Upper lobe of left lung (tissue), 6 donors: ENCODE measurements at regions not wholly inside any gene's neighbourhood (a gene's known extent, or its start where the extent isn't known, plus 50 kb on each side); places are given as distances from the start of the nearest gene placed in this dataset.
A peak's percentile ranks its signal among the peaks of the same experiment; 100 is the strongest.

ENCODE experiments used
- ATAC-seq, 2 donors: fragments of 200-7000 bp; cut with Tn5 transposase; one replicate each; pipeline ENCODE4 v1.9.1; 2022; ENCODE audit warnings: mild to moderate bottlenecking in 2 of 2, moderate library complexity in 2 of 2; ENCODE audit not compliant: low FRiP score in 2 of 2
- DNase-seq, 2 donors: peaks; one replicate each; pipeline ENCODE4 v3.0.0-alpha.2; 2019 to 2020
- H3K27ac ChIP-seq, 4 donors: fragments of 200-600 bp; sonication (generic); one replicate each; pipeline ENCODE4 v1.5.1; 2016 to 2019
- H3K27me3 ChIP-seq, 4 donors: fragments of 200-600 bp; sonication (generic); one replicate each; pipeline ENCODE4 v1.5.1; 2017 to 2019
- H3K36me3 ChIP-seq, 4 donors: fragments of 200-600 bp; sonication (generic); one replicate each; pipeline ENCODE4 v1.5.1; 2016 to 2019
- H3K4me1 ChIP-seq, 4 donors: fragments of 200-600 bp; sonication (generic); one replicate each; pipeline ENCODE4 v1.5.1; 2018 to 2019
- H3K4me3 ChIP-seq, 4 donors: fragments of 200-600 bp; sonication (generic); one replicate each; pipeline ENCODE4 v1.5.1; 2017 to 2019; ENCODE audit warnings: mild to moderate bottlenecking in 2 of 4, moderate library complexity in 1 of 4
- H3K9me3 ChIP-seq, 4 donors: fragments of 200-600 bp; sonication (generic); one replicate each; pipeline ENCODE4 v1.5.1; 2018 to 2019
- EP300 ChIP-seq, 4 donors: sonication (generic); formaldehyde crosslinking; IDR thresholded peaks; one replicate each; pipeline ENCODE4 v1.5.1; 2017; ENCODE audit warnings: antibody characterized with exemption in 4 of 4, control low read depth in 2 of 4
- POLR2A ChIP-seq, 4 donors: fragments of 450-650 bp; IDR thresholded peaks; one replicate each; pipeline ENCODE4 v1.5.1; 2016 to 2017; ENCODE audit warnings: antibody characterized with exemption in 4 of 4, mild to moderate bottlenecking in 2 of 4
- POLR2AphosphoS5 ChIP-seq, 2 donors: sonication (generic); formaldehyde crosslinking; IDR thresholded peaks; one replicate each; pipeline ENCODE4 v1.5.1; 2017; ENCODE audit warnings: antibody characterized with exemption in 2 of 2
- WGBS, 2 donors: methylation state at CpG; one replicate each; pipeline ENCODE4 v1.1.5; 2017 to 2018; 5-methylcytosine and 5-hydroxymethylcytosine counted together
- TF ChIP-seq, protein P1 (sequence below), 6 experiments: fragments of 450-650 bp in 4 of 6; fragments of 200-600 bp in 2 of 6; sonication (generic) in 2 of 6; IDR thresholded peaks; one replicate each; pipeline ENCODE4 v1.5.1; 2016 to 2019; ENCODE audit warnings: antibody characterized with exemption in 6 of 6
- donor health status: DM: no; HTN: no; CAD: no; lungs with moderate emphysema.
- donor health status: DM: no; HTN: yes; CAD: no; lungs with severe emphysema.

DNA sequence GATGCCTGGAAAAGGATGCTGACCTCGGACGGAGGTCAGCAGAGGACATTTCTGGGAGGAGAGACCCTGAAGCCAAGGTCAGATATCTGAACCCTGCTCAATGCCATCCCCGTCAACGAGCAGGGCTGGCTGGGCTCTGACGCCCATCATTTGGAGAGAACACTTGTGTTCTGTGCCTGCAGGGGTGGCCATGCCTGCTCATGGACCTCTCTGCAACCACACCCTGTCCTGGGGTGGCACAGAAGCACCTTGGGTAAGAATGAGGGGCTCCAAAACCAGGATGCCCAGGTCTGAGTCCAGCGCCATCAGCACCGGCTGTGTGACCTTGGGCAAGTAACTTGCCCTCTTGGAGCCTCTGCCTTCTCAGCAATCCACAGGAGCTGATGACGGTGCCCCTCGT lies 293.7 kb upstream of the FOXF1 start:
- TF ChIP-seq POLR2A (IDR thresholded peaks at IDR 0.05) (no peak), EP300 (IDR thresholded peaks at IDR 0.05) (no peak), POLR2AphosphoS5 (IDR thresholded peaks at IDR 0.05) (no peak)
- TF ChIP-seq, protein P1, sequence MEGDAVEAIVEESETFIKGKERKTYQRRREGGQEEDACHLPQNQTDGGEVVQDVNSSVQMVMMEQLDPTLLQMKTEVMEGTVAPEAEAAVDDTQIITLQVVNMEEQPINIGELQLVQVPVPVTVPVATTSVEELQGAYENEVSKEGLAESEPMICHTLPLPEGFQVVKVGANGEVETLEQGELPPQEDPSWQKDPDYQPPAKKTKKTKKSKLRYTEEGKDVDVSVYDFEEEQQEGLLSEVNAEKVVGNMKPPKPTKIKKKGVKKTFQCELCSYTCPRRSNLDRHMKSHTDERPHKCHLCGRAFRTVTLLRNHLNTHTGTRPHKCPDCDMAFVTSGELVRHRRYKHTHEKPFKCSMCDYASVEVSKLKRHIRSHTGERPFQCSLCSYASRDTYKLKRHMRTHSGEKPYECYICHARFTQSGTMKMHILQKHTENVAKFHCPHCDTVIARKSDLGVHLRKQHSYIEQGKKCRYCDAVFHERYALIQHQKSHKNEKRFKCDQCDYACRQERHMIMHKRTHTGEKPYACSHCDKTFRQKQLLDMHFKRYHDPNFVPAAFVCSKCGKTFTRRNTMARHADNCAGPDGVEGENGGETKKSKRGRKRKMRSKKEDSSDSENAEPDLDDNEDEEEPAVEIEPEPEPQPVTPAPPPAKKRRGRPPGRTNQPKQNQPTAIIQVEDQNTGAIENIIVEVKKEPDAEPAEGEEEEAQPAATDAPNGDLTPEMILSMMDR (IDR thresholded peaks at IDR 0.05), result no peak
- ATAC-seq, result no peak
- no peak overlapping the region for H3K4me3 ChIP-seq
- no peaks in the 10 kb centered on the region for H3K9me3 ChIP-seq
- peaks cover 0 to 21% (median 9%) of the 10 kb centered on the region in 4 donors for H3K4me1 ChIP-seq
- peak overlapping the region in 2 of 4 donors; percentile 33 to 67 for H3K27ac ChIP-seq
- no peaks in the 10 kb centered on the region for H3K36me3 ChIP-seq
- peak in 1 of 2 donors; percentile 17 for DNase-seq
- H3K27me3 ChIP-seq, result no peaks in the 10 kb centered on the region
- WGBS, 2 donors, result 89 to 91% methylated on average over 6 to 9 of the region's 9 CpGs

DNA sequence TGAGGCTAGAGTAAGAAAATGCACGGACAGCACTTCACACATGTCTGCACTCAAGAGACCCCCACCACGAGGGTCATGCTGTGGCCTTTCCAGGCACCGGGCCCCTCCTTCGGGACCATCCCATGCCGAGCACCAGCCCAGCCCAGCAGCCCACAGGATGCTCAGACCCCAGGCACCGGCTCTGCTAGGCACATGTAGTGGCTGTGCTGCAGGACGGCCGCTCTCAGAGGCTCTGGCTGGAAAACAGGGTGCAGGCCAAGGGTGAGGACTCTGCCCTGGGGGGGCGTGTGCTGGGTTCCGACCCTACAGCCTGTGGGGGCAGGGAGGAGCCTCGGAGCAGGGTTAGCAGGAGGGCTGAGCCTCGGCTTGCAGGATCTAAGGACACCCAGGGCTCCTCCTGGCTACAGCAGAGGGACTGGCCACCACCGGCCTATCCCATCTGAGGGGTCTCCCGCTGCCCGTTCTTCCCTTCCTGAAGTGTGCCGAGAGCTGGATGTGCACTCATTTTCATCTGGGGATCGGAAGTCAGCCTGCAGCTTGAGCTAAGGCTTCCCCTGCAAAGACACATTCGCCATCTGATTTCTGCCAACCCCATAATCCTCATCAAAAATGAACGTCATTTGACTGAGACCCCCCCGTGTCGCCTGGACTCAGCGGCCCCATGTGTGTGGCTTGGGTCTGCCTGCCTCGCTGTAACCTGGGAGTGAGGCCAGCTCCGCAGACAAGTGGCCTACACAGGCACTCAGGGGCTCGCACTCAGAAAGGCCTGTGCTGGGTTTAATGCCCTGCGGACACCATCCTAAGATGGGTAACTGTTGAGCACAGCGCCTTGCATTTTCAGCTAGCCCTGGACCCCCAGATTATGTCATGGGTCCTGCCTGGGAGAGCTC lies 293.1 kb upstream of the FOXF1 start:
- TF ChIP-seq POLR2A (IDR thresholded peaks at IDR 0.05) (no peak), EP300 (IDR thresholded peaks at IDR 0.05) (no peak), POLR2AphosphoS5 (IDR thresholded peaks at IDR 0.05) (no peak)
- TF ChIP-seq, protein P1 (IDR thresholded peaks at IDR 0.05), result no peak
- Histone ChIP-seq H3K4me3 (no peak overlapping the region), H3K36me3 (no peaks in the 10 kb centered on the region), H3K27me3 (no peaks in the 10 kb centered on the region), H3K4me1 (peaks cover 0 to 21% (median 9%) of the 10 kb centered on the region in 4 donors), H3K9me3 (no peaks in the 10 kb centered on the region), H3K27ac (no peak overlapping the region)
- 81 to 97% methylated on average over 7 to 26 of the region's 27 CpGs for WGBS, 2 donors
- no peak for ATAC-seq
- peak in 1 of 2 donors; percentile 14 for DNase-seq

DNA sequence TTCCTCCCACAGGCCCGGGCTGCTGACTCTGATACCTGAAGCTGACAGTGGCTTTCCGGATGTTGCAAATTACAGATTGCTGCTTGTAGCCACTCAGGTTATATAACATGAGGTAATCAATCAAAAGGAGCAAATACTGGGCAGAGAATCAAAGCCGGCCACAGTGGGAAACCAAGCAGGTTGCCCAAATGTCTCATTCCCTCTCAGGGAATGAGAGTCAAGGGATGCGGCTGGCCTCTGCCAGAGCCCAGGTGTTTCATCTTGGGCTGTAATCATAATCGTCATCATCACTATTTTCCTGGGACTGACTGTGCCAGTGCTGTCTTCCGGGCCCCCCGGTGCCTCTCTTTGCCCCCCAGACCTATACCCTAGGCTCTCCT lies 292.4 kb upstream of the FOXF1 start:
- Histone ChIP-seq H3K36me3 (no peaks in the 10 kb centered on the region), H3K27me3 (no peaks in the 10 kb centered on the region), H3K9me3 (no peaks in the 10 kb centered on the region), H3K4me1 (peaks cover 0 to 21% (median 9%) of the 10 kb centered on the region in 4 donors), H3K4me3 (no peak overlapping the region), H3K27ac (no peak overlapping the region)
- DNase-seq (no peak), ATAC-seq (no peak)
- 76 to 78% methylated on average over 5 to 7 of the region's 7 CpGs for WGBS, 2 donors
- no peak for TF ChIP-seq EP300 (IDR thresholded peaks at IDR 0.05)

DNA sequence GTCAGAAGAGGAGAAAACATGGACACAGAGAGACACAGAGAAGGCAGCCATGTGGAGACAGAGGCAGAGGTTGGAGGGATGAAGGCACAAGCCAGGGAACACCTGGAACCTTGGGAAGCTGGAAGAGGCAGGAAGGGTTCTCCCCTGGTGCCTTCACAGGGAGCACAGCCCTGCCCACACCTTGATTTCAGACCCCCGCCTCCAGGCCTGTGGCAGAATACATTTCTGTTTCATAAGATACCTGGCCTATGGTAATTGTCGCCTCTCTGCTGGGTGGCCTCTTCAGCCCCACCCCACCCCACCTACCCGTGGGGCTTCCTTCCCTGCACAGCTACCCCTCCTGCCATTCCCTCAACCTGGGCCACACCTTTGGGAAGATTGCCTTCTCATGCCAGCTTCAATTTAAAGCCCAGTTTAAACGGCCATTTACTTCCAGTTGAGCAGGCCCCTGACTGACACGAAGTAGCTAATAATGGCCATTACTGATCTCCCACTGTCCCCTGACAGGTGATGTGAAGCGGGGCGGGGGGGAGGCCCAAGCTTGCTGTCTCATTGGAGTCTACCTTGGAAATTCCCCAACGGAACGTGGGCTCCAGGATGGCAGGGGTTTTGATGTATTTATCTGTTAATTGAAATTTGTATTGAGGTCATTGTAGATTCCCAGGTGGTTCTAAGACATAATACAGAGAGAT lies 291.7 kb upstream of the FOXF1 start:
- TF ChIP-seq POLR2AphosphoS5 (IDR thresholded peaks at IDR 0.05) (no peak), POLR2A (IDR thresholded peaks at IDR 0.05) (no peak), EP300 (IDR thresholded peaks at IDR 0.05) (no peak)
- TF ChIP-seq, protein P1 (IDR thresholded peaks at IDR 0.05), result no peak
- DNase-seq, result peak in 1 of 2 donors; percentile 8
- WGBS, 2 donors, result 79 to 81% methylated on average over 9 of the region's 9 CpGs
- no peak for ATAC-seq
- Histone ChIP-seq H3K36me3 (no peaks in the 10 kb centered on the region), H3K4me3 (no peak overlapping the region), H3K27ac (no peak overlapping the region), H3K9me3 (no peaks in the 10 kb centered on the region), H3K27me3 (no peaks in the 10 kb centered on the region), H3K4me1 (peaks cover 0 to 21% (median 8%) of the 10 kb centered on the region in 4 donors)

DNA sequence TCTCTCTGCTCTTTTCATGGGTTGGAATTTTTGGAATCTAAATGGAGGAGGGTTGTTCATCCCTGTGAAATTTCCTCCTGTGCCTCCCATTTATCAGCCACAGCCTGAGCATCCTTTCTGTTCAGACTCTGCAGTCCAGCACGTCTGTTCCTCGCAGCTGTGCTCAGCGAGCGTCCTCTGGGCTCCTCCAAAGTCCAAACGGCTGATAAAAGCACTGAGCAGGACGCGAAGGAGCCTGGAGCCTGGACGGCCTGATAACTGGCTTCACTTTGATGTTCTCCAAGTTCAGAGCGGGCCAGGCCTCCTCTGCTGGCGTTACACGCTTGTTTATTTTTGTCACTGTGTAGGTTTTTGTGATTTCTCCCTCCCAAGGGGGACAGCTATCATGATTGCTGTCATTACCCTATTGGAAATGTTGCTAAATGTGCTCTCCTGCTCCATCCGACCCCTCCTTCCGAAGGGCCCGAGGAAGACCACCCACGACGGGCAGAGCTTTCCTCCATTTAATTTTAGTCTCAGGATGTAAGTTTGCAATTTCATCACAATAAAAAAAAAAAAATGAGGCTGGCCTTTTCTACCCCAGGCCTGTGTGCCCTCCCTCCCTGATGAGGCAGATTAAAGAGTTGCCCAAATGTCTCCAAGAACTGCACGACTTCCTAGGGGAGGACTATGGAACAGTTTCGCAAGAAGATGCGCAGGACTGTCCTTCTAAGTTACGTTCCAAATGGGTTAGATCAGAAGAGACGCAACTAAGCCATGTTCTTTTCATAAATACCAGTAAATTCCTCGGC lies 290.5 kb upstream of the FOXF1 start:
- H3K4me1 ChIP-seq, result peaks cover 0 to 9% (median 3%) of the 10 kb centered on the region in 4 donors
- H3K9me3 ChIP-seq, result no peaks in the 10 kb centered on the region
- 57 to 68% methylated on average over 22 of the region's 22 CpGs for WGBS, 2 donors
- no peaks in the 10 kb centered on the region for H3K36me3 ChIP-seq
- TF ChIP-seq POLR2AphosphoS5 (IDR thresholded peaks at IDR 0.05), result no peak
- TF ChIP-seq, protein P1 (IDR thresholded peaks at IDR 0.05), result no peak
- TF ChIP-seq EP300 (IDR thresholded peaks at IDR 0.05), result no peak
- no peak for TF ChIP-seq POLR2A (IDR thresholded peaks at IDR 0.05)
- H3K4me3 ChIP-seq, result no peak overlapping the region
- no peak overlapping the region for H3K27ac ChIP-seq
- H3K27me3 ChIP-seq, result no peaks in the 10 kb centered on the region
- DNase-seq (peak in 1 of 2 donors; percentile 15), ATAC-seq (peak in 1 of 2 donors; percentile 25)
